Keratinocyte (primary cell): ENCODE measurements at regions not wholly inside any gene's neighbourhood (a gene's known extent, or its start where the extent isn't known, plus 50 kb on each side); places are given as distances from the start of the nearest gene placed in this dataset.

Source experiments
- DNase-seq: peaks from one replicate; pipeline ENCODE4 v3.0.0-alpha.2; 2011; ENCODE audit warnings: low read depth, missing footprints, low spot score
- FAIRE-seq: peaks from 2 replicates; lab custom pipeline; 2011; peaks lifted over from hg19 to GRCh38; lab: Jason Lieb, UNC
- H2AFZ ChIP-seq: 2 replicates; pipeline ENCODE4 v1.6.0; 2012; ENCODE audit warnings: low read length, control low read depth, inconsistent platforms; ENCODE audit not compliant: control insufficient read depth
- H3K27ac ChIP-seq: 2 replicates; pipeline ENCODE4 v1.5.1; 2011; ENCODE audit warnings: low read length; ENCODE audit not compliant: control insufficient read depth, insufficient read depth
- H3K27me3 ChIP-seq: 3 replicates; pipeline ENCODE4 v1.6.0; 2011; ENCODE audit warnings: low read length; ENCODE audit not compliant: control insufficient read depth, insufficient read depth; ENCODE audit errors: extremely low read depth
- H3K36me3 ChIP-seq, 2 experiments: 2 replicates in 1 of 2; 3 replicates in 1 of 2; pipeline ENCODE4 v1.5.1; 2011; ENCODE audit warnings: low read length in 2 of 2, mild to moderate bottlenecking in 1 of 2; ENCODE audit not compliant: control insufficient read depth in 2 of 2, insufficient read depth in 2 of 2; ENCODE audit errors: extremely low read depth in 1 of 2
- H3K4me1 ChIP-seq: 3 replicates; pipeline ENCODE4 v1.5.1; 2011; ENCODE audit warnings: low read length; ENCODE audit not compliant: control insufficient read depth, insufficient read depth; ENCODE audit errors: extremely low read depth
- H3K4me2 ChIP-seq: 3 replicates; pipeline ENCODE4 v1.6.0; 2011; ENCODE audit warnings: low read depth, low read length; ENCODE audit not compliant: control insufficient read depth, insufficient read depth; ENCODE audit errors: extremely low read depth
- H3K4me3 ChIP-seq, 3 experiments: fragments of 200-600 bp in 1 of 3; sonication (generic) in 1 of 3; 2 replicates in 2 of 3; 3 replicates in 1 of 3; pipeline ENCODE4 v1.5.1; 2011 to 2016; ENCODE audit warnings: low read length in 3 of 3, mild to moderate bottlenecking in 3 of 3, control low read depth in 2 of 3, inconsistent platforms in 1 of 3, low read depth in 1 of 3, mixed read lengths in 1 of 3, mixed run types in 1 of 3, moderate library complexity in 1 of 3; ENCODE audit not compliant: control insufficient read depth in 2 of 3, insufficient read depth in 2 of 3; ENCODE audit errors: extremely low read depth in 1 of 3
- H3K79me2 ChIP-seq: 2 replicates; pipeline ENCODE4 v1.6.0; 2012; ENCODE audit warnings: low read length; ENCODE audit not compliant: control insufficient read depth, insufficient read depth
- H3K9ac ChIP-seq: 3 replicates; pipeline ENCODE4 v1.6.0; 2011; ENCODE audit warnings: low read length; ENCODE audit not compliant: control insufficient read depth, insufficient read depth; ENCODE audit errors: extremely low read depth
- H3K9me1 ChIP-seq: 3 replicates; pipeline ENCODE4 v1.6.0; 2011; ENCODE audit warnings: low read length; ENCODE audit not compliant: control insufficient read depth, insufficient read depth; ENCODE audit errors: extremely low read depth
- H3K9me3 ChIP-seq: 2 replicates; pipeline ENCODE4 v1.5.1; 2012; ENCODE audit warnings: low read depth, low read length; ENCODE audit not compliant: control insufficient read depth
- H4K20me1 ChIP-seq: 3 replicates; pipeline ENCODE4 v1.6.0; 2011; ENCODE audit warnings: low read length; ENCODE audit not compliant: control insufficient read depth, insufficient read depth; ENCODE audit errors: extremely low read depth
- CTCF ChIP-seq, 3 experiments: IDR thresholded peaks in 1 of 3; conservative IDR thresholded peaks in 1 of 3; optimal IDR thresholded peaks in 1 of 3; 2 replicates in 2 of 3; 3 replicates in 1 of 3; pipeline versions ENCODE3 to v1.5.1; 2011; ENCODE audit warnings: low read length in 3 of 3, mild to moderate bottlenecking in 3 of 3, moderate library complexity in 2 of 3, control low read depth in 1 of 3, inconsistent platforms in 1 of 3; ENCODE audit not compliant: insufficient read depth in 2 of 3; ENCODE audit errors: extremely low read depth in 1 of 3
- EZH2 ChIP-seq: IDR thresholded peaks from one replicate; pipeline ENCODE4 v1.6.1; 2012; ENCODE audit warnings: inconsistent platforms, mild to moderate bottlenecking, low read length, moderate library complexity
- dilution Hi-C: fragments of 300-500 bp; cut with MboI; formaldehyde crosslinking; loops from one replicate; pipeline ENCODE4 v1.7.0; 2020; ENCODE audit warnings: low sequenced_read_pairs; ENCODE audit not compliant: extremely low pct_ligation_motif_present

GRCh38 chr15:31195871-31196270 lies 94.3 kb upstream of the TRPM1 start:
- Histone ChIP-seq H3K4me1 (no peaks in the 10 kb centered on the region), H3K27ac (no peak overlapping the region), H3K4me2 (no peak overlapping the region), H3K27me3 (no peaks in the 10 kb centered on the region), H4K20me1 (no peaks in the 10 kb centered on the region), H2AFZ (no peak overlapping the region), H3K4me3 (no peak overlapping the region), H3K9me3 (no peaks in the 10 kb centered on the region), H3K9me1 (no peaks in the 10 kb centered on the region), H3K36me3 (no peaks in the 10 kb centered on the region), H3K79me2 (no peaks in the 10 kb centered on the region), H3K9ac (no peak overlapping the region)
- FAIRE-seq (no peak), DNase-seq (no peak)
- dilution Hi-C loops: no loop called here
- no peak for TF ChIP-seq EZH2
- no peak for TF ChIP-seq CTCF (optimal IDR thresholded peaks at IDR 0.05 in 1 of 3, IDR thresholded peaks at IDR 0.05 in 1 of 3, conservative IDR thresholded peaks at IDR 0.05 in 1 of 3; ENCODE audit: extremely low read depth in 1 of 3, insufficient read depth in 2 of 3, low read length in 3 of 3)

GRCh38 chr15:31197497-31198414 lies 96.2 kb upstream of the TRPM1 start:
- no peak overlapping the region for H2AFZ ChIP-seq
- H3K4me1 ChIP-seq: no peaks in the 10 kb centered on the region
- H4K20me1 ChIP-seq: no peaks in the 10 kb centered on the region
- H3K36me3 ChIP-seq: no peaks in the 10 kb centered on the region
- no peak for FAIRE-seq
- no peak overlapping the region for H3K4me2 ChIP-seq
- H3K4me3 ChIP-seq: no peak overlapping the region
- no peak overlapping the region for H3K9ac ChIP-seq
- H3K27me3 ChIP-seq: no peaks in the 10 kb centered on the region
- dilution Hi-C loops: no loop called here
- no peaks in the 10 kb centered on the region for H3K79me2 ChIP-seq
- TF ChIP-seq EZH2: no peak
- peak; percentile 78 to 80 (median 79) for TF ChIP-seq CTCF (optimal IDR thresholded peaks at IDR 0.05 in 1 of 3, IDR thresholded peaks at IDR 0.05 in 1 of 3, conservative IDR thresholded peaks at IDR 0.05 in 1 of 3; ENCODE audit: extremely low read depth in 1 of 3, insufficient read depth in 2 of 3, low read length in 3 of 3)
- H3K9me1 ChIP-seq: no peaks in the 10 kb centered on the region
- no peak overlapping the region for H3K27ac ChIP-seq
- H3K9me3 ChIP-seq: no peaks in the 10 kb centered on the region
- no peak for DNase-seq
